ENCODE measurements at regions not wholly inside any gene's neighbourhood (a gene's known extent, or its start where the extent isn't known, plus 50 kb on each side); places are given as distances from the start of the nearest gene placed in this dataset.

DNA sequence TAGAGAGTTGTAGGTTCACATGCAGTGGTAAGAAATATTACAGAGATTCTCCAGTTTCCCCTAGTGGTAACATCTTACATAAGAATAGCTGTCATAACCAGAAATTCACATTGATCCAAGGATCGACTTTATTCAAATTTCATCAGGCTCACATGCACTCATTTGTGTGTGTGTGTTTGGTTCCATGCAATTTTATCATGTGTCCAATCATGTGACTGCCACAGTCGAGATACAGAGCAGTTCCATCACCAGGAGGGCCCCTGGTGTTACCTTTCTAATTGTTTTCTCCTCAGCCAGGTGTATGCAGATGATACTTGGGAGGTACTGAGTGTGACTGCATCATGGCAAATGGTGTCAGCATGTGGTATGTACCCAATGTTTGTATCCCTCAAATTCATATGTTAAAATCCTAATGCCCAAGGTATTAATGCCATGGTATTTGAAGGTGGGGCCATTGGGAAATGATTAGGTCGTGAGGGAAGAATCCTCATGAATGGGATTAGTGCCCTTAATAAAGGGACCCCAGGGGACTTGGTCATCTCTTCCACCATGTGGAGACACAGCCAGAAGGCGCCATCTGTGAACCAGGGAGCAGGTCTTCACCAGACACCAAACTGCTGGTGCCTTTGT, 126.3 kb downstream of the CXCL12 start:
- TF ChIP-seq, protein P1, sequence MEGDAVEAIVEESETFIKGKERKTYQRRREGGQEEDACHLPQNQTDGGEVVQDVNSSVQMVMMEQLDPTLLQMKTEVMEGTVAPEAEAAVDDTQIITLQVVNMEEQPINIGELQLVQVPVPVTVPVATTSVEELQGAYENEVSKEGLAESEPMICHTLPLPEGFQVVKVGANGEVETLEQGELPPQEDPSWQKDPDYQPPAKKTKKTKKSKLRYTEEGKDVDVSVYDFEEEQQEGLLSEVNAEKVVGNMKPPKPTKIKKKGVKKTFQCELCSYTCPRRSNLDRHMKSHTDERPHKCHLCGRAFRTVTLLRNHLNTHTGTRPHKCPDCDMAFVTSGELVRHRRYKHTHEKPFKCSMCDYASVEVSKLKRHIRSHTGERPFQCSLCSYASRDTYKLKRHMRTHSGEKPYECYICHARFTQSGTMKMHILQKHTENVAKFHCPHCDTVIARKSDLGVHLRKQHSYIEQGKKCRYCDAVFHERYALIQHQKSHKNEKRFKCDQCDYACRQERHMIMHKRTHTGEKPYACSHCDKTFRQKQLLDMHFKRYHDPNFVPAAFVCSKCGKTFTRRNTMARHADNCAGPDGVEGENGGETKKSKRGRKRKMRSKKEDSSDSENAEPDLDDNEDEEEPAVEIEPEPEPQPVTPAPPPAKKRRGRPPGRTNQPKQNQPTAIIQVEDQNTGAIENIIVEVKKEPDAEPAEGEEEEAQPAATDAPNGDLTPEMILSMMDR (conservative IDR thresholded peaks at IDR 0.05): no peak
- TF ChIP-seq ZFX (IDR thresholded peaks at IDR 0.05): no peak
